Cardiac muscle cell (in vitro differentiated cells and primary cell): ENCODE measurements at regions not wholly inside any gene's neighbourhood (a gene's known extent, or its start where the extent isn't known, plus 50 kb on each side); places are given as distances from the start of the nearest gene placed in this dataset.
"Not testable (repeated sequence)": the region's sequence is repeated elsewhere in the genome, so short reads cannot be mapped to it uniquely, and the experiment has no call there.

Experiments used
- DNase-seq, 2 donors: peaks; one replicate each; pipeline versions ENCODE4 v3.0.0 to v3.0.0-alpha.2; 2010 to 2017; ENCODE audit warnings: low read depth in 1 of 2, low spot score in 1 of 2
- H3K27ac ChIP-seq: fragments of 200-600 bp; sonication (generic); 2 replicates; pipeline ENCODE4 v1.5.1; 2016
- H3K27me3 ChIP-seq: fragments of 200-600 bp; sonication (generic); 2 replicates; pipeline ENCODE4 v1.6.0; 2016; ENCODE audit warnings: control low read depth
- H3K36me3 ChIP-seq: fragments of 200-600 bp; sonication (generic); 2 replicates; pipeline ENCODE4 v1.5.1; 2016; ENCODE audit warnings: control low read depth
- H3K4me1 ChIP-seq: fragments of 200-600 bp; sonication (generic); 2 replicates; pipeline ENCODE4 v1.8.1; 2017; ENCODE audit warnings: low read depth, mild to moderate bottlenecking, mixed run types
- H3K4me3 ChIP-seq: fragments of 200-600 bp; sonication (generic); 2 replicates; pipeline ENCODE4 v1.5.1; 2016; ENCODE audit warnings: mild to moderate bottlenecking
- H3K9me3 ChIP-seq: fragments of 200-600 bp; sonication (generic); 2 replicates; pipeline ENCODE4 v1.5.1; 2017; ENCODE audit warnings: low read depth, mild to moderate bottlenecking, control low read depth
- TF ChIP-seq, protein P1 (sequence below): IDR thresholded peaks from 2 replicates; pipeline ENCODE4 v1.5.1; 2012; ENCODE audit warnings: low read depth, mild to moderate bottlenecking, low read length

DNA sequence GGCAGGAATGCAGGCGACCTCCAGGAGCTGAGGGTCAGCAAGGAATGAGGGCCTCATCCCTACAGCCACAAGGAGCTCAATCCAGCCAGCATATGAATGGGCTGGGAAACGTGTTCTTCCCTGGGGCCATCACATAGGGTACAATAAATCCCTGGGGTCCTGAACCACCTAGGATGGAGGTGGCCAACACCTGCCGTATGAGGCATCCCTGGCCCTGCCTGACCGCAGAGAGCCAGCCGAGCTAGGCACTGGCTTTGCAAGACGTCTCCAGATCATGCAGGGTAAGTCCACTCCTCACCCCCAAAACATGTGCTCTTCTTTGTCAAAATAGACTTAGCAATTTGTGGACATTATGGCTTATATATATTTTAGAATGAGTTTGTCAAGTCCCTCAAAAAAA is 303.7 kb upstream of the DIO3 start:
- TF ChIP-seq, protein P1, sequence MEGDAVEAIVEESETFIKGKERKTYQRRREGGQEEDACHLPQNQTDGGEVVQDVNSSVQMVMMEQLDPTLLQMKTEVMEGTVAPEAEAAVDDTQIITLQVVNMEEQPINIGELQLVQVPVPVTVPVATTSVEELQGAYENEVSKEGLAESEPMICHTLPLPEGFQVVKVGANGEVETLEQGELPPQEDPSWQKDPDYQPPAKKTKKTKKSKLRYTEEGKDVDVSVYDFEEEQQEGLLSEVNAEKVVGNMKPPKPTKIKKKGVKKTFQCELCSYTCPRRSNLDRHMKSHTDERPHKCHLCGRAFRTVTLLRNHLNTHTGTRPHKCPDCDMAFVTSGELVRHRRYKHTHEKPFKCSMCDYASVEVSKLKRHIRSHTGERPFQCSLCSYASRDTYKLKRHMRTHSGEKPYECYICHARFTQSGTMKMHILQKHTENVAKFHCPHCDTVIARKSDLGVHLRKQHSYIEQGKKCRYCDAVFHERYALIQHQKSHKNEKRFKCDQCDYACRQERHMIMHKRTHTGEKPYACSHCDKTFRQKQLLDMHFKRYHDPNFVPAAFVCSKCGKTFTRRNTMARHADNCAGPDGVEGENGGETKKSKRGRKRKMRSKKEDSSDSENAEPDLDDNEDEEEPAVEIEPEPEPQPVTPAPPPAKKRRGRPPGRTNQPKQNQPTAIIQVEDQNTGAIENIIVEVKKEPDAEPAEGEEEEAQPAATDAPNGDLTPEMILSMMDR = no peak
- no peaks in the 10 kb centered on the region for H3K36me3 ChIP-seq
- no peak overlapping the region for H3K27ac ChIP-seq
- H3K27me3 ChIP-seq = no peaks in the 10 kb centered on the region
- no peak for DNase-seq
- H3K4me1 ChIP-seq = no peaks in the 10 kb centered on the region
- no peak overlapping the region for H3K4me3 ChIP-seq
- no peaks in the 10 kb centered on the region for H3K9me3 ChIP-seq

DNA sequence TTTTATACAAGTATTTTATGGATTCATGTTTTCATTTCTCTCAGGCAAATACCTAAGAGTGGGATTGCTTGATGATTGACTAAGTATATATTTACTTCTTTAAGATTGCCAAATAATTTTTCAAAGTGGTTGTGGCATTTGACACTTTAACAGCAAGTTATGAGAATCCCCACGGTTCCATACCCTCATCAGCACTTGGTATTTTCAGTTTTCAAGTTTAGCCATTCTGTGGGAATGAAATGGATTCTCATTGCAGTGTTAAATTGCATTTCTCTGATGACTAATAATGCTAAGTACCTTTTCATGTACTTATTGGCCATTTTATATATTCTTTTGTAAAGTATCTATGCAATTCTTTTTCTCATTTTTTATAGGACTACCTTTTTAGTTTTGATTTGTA is 301.5 kb upstream of the DIO3 start:
- no peak for DNase-seq
- TF ChIP-seq, protein P1 = no peak
- Histone ChIP-seq H3K4me1 (no peaks in the 10 kb centered on the region), H3K27ac (no peak overlapping the region), H3K4me3 (no peak overlapping the region), H3K36me3 (no peaks in the 10 kb centered on the region), H3K9me3 (no peaks in the 10 kb centered on the region), H3K27me3 (no peaks in the 10 kb centered on the region)

DNA sequence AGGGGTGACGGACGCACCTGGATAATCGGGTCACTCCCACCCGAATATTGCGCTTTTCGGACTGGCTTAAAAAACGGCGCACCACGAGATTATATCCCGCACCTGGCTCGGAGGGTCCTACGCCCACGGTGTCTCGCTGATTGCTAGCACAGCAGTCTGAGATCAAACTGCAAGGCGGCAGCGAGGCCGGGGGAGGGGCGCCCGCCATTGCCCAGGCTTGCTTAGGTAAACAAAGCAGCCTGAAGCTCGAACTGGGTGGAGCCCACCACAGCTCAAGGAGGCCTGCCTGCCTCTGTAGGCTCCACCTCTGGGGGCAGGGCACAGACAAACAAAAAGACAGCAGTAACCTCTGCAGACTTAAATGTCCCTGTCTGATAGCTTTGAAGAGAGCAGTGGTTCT is 294.9 kb upstream of the DIO3 start:
- not testable (repeated sequence) for DNase-seq, H3K4me3 ChIP-seq, H3K36me3 ChIP-seq

DNA sequence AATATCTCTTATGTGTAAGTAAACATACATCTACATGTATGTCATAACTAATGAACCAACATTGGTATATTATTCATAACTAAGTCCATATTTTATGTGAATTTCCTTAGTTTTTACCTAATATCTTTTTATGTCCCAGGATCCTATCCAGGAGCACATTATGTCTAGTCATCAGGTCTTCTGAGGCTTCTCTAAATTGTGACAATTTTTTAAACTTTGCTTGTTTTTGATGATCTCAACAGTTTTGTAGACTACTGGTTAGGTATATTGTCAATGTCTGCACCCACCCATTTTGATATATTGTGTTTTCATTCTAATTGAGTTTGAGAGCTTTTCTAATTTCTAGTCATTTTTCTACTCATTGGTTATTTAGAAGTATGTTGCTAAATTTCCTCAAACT is 288.2 kb upstream of the DIO3 start:
- Histone ChIP-seq H3K36me3 (no peaks in the 10 kb centered on the region), H3K4me3 (no peak overlapping the region), H3K4me1 (no peaks in the 10 kb centered on the region), H3K27ac (no peak overlapping the region), H3K9me3 (no peaks in the 10 kb centered on the region), H3K27me3 (no peaks in the 10 kb centered on the region)
- TF ChIP-seq, protein P1 = no peak
- DNase-seq = no peak

More for the DNA sequence above, 294.9 kb upstream of the DIO3 start:
- H3K4me1 ChIP-seq, H3K27ac ChIP-seq, H3K27me3 ChIP-seq, H3K9me3 ChIP-seq: not testable (repeated sequence)

DNA sequence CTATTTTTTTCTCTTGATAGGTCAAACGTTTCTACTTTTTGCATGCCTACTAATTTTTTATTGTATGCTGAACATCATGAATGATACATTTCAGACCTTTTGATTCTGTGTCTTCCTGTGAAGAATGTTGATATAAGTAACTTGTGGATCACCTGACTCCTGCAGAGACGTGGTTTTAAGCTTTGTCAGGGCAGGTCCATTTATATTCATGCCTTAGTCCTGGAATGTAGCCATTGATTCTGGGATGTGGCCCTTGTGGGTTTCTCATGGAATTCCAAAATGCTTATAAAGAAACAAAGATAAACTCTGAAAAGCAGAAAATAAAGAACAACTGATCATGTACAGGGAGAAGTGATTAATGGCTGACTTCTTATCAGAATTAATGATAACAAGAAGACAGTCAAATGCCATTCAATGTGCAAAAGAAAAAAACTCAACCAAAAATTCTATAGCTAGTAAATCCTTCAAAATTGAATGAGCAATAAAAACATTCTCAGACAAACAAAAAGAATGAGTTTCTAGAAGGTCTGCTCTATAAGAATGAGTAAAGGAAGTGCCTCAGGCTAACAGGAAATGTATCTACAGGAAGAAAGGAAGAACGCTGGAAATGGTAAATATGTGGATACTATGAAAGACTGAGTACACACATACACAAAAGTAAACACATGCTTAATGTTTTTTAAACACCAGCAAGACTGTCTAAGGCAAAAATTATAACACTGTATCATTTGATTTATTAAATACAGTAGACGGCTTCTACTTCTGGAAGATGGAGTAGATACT is 284.8 kb upstream of the DIO3 start:
- Histone ChIP-seq H3K4me3 (no peak overlapping the region), H3K27ac (no peak overlapping the region), H3K36me3 (no peaks in the 10 kb centered on the region), H3K4me1 (no peaks in the 10 kb centered on the region), H3K9me3 (no peaks in the 10 kb centered on the region), H3K27me3 (no peaks in the 10 kb centered on the region)
- DNase-seq = no peak
- TF ChIP-seq, protein P1 = no peak

DNA sequence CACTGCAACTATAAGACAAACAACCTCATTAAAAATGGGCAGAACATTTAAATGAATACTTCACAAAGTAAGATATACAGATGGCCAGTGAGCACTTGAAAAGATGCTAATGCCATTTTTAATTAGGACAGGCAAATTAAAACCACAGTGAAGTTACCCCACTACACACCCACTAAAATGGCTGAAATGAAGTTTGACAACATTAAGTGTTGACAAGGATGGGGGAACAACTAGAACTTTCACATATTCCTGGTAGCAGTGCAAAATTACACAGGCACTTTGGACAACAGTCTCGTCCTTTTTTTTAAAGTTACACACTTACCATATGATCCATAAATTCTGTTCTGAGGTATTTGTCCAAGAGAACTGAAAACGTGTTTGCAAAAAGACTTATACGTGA is 278.9 kb upstream of the DIO3 start:
- TF ChIP-seq, protein P1 = no peak
- Histone ChIP-seq H3K27me3 (no peaks in the 10 kb centered on the region), H3K27ac (no peak overlapping the region), H3K9me3 (no peaks in the 10 kb centered on the region), H3K4me1 (no peaks in the 10 kb centered on the region), H3K4me3 (no peak overlapping the region), H3K36me3 (no peaks in the 10 kb centered on the region)
- DNase-seq = no peak
